ENCODE measurements at regions not wholly inside any gene's neighbourhood (a gene's known extent, or its start where the extent isn't known, plus 50 kb on each side); places are given as distances from the start of the nearest gene placed in this dataset.
"Not testable (repeated sequence)": the region's sequence is repeated elsewhere in the genome, so short reads cannot be mapped to it uniquely, and the experiment has no call there.

- no peak for ATAC-seq
Measured at GRCh38 chr4:111989817-111990216, 155.4 kb upstream of the FAM241A start.

- no peak for ATAC-seq
Measured at GRCh38 chr4:111991163-111991562, 154.1 kb upstream of the FAM241A start.

- ATAC-seq = no peak
Measured at GRCh38 chr4:111991797-111992196, 153.5 kb upstream of the FAM241A start.

DNA sequence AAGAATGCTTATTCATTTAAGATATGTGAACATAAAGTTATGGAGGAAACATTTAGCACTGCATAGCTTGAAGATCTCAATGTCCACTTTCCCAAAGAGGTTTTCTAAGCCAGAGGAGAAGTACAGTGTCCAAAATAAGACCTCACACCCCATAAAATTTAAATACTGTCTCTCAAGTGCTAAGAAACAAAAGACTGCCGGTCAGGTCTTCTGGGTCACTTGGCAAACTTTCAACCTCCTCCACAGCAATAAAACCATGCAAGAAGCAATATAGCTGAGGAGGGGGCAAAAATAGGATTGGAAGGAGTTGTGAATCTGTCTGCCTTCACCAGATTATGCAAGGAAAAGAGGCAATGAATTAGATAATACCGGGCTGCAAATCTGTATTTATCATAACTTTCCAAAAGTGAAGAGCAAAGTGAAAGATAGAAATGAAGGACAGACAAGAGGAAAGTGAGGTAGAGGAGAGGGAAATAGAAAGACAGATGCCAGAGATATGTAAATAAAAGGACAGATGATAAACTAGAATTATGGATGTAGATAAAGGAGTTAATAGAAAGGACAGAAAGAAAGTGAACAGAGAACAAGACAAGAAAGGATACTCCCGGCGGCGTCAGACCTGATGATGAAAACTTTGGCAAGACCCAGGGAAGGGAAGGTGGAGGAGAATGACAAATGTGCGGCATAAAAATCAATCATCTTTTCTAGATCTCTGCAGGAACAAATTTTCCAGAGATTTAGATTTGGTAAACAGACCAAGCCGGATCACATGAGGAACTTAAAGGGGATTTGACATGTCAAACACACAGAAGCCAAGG lies 152.7 kb upstream of the FAM241A start:
- no peak for ATAC-seq

- ATAC-seq = no peak
Measured at GRCh38 chr4:111994392-111994791, 150.9 kb upstream of the FAM241A start.

GRCh38 chr4:111997785-111998184 lies 147.5 kb upstream of the FAM241A start:
- no peak for ATAC-seq

- no peak for ATAC-seq
Measured at GRCh38 chr4:111999801-112000200, 145.5 kb upstream of the FAM241A start.

DNA sequence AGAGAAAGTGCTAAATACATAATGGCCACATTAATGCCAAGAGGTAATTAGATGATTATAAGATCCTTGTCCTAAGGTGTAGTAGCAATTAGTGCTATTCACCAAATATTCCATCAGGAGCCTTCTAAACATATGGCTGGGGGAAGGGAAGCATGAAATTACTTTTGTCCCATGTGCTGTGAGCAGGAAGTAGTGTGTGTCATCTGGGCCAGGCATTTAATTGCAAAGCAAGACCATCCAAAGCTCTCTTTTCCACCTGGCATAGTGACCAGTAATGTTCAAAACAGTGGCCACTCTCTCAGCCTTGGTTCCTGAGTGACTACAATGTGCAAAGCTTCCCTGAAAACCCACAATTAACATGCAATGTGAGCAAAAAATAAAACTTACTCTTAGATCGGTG lies 144.2 kb upstream of the FAM241A start:
- no peak for ATAC-seq

DNA sequence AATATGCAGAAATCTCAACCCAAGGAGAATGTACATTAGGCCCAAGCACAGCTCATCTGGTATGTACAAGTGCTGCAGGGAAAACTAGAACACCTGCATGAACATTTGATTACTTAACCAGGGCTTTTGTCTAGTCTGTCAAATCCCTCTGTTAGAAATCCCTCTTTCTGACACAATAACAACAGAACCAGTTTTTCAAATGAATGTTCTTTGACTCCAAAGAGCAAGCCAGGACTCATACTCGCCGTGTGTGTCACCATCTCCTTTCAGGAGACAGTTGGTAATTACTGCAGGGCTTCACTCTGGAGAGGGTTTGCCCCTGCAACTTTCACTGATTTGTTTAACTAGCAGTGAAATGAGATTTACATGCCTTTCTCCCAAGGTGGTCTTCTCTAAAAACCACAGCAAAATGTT lies 143.0 kb upstream of the FAM241A start:
- no peak for ATAC-seq

GRCh38 chr4:112003231-112003907 lies 141.9 kb upstream of the FAM241A start:
- no peak for ATAC-seq

- no peak for ATAC-seq
Measured at GRCh38 chr4:112005027-112005426, 140.2 kb upstream of the FAM241A start.

GRCh38 chr4:112007391-112007790 lies 137.9 kb upstream of the FAM241A start:
- ATAC-seq = no peak

- no peak for ATAC-seq
Measured at GRCh38 chr4:112015960-112016359, 129.3 kb upstream of the FAM241A start.

DNA sequence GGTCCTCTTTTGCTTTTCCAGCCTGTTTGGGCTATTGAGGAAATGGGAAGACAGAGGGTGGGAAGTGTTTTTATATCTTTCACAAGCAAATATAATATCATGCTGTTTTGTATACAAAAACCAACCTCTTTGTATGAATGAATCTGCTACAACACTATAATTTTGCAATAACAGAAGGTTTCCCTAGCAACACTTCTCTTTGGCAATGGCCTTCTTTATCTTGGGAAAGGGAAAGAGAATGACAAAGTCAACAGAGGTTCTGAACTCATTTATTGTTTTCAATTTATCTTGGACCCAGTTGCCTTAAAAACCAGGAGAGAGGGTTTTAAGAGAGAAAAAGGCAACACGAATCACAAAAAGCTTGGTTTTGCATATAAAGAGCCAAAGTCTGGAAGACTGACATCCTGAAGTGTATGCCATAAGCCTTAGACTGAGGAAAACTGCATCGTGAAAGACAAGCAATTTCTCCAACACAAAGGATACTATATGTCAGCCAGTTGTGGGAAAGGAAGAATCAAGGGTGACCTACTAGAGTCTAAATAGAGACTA lies 121.8 kb upstream of the FAM241A start:
- ATAC-seq = no peak

GRCh38 chr4:112026058-112026457 lies 119.2 kb upstream of the FAM241A start:
- no peak for ATAC-seq

DNA sequence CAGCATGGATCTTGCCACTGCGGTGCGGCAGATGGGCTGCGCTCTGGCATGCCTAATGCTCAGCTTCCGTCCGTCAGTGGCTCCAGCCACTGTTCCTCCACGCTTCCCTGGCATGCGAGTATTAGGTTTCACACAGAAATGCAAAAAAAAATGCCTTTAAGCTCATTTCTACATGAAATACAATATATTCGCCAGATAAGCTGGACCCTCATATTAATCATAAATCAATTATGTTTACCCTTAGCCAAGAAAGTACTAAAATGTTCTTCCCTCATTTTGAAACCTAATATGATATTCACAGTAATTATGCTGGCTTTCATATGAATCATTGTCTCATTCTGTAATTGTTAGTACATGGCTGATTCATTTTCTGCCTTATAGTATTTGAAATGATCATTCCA lies 115.5 kb upstream of the FAM241A start:
- ATAC-seq = no peak

DNA sequence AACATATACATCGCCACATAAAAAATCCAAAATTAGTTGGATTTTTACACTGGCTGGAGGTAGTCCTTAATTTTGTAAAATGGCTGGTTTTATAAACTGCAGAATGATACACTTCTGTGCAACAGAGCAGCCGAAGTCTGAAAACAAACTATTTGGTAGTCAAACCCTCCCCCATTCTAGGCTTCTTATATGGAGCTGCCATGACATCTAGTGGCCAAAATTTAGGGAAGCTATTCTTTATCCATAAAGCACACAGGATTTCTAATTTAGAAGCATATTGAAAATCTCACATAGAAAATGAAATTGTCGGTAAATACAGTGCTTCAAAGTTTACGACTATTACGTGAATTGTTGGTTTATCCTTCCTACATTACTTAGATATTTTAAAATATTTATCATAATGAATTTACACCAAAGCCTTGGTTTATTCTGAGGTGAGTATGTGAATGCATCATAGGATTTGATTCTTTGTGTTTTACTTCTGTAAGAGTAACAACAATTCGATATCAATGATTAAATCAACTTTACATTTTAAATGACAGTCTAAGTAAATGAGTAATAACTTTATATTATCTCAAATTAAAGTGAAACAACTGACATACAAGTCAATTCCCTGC lies 113.4 kb upstream of the FAM241A start:
- no peak for ATAC-seq

DNA sequence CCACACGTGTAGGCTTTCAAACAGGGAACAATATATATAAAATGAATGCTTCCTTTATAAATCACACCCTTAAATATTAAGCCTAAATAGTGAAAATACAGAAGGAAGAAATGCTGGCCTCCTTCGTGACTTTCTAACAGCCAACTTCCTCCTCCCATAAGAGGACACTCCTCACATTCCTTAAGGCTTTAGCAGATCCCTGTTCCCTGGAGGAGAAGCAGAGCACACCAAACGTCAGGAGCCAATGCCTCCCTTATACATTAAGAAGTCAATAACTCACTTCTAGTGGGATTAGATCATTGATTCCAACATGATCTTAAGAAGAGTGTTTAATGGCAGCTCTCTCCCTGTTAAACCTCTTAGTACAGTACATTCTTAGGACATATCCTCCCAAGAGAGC lies 108.4 kb upstream of the FAM241A start:
- no peak for ATAC-seq

DNA sequence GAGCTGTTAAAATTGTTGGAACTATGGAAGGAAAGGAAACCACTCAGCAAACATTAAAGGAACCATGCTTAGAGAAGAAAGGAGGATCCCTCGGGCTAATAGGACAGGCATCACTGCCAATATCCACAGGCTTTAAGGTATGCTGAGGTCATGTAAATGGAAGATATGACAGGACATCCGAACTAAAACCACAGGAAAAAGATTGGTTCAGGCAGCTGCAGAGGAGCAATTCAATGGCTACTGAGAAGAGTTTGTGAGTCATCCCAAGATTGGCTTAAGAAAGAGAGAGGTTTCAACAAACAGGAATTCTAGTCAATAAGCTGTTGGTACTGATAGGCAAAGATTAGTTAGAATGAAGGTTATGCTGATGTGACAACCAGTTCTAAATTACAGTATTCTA lies 106.4 kb upstream of the FAM241A start:
- no peak for ATAC-seq

- ATAC-seq = not testable (repeated sequence)
Measured at GRCh38 chr4:112049119-112049518, 96.1 kb upstream of the FAM241A start.

- ATAC-seq = no peak
Measured at GRCh38 chr4:112053825-112054350, 91.4 kb upstream of the FAM241A start.

- ATAC-seq = no peak
Measured at GRCh38 chr4:112055100-112055499, 90.2 kb upstream of the FAM241A start.

DNA sequence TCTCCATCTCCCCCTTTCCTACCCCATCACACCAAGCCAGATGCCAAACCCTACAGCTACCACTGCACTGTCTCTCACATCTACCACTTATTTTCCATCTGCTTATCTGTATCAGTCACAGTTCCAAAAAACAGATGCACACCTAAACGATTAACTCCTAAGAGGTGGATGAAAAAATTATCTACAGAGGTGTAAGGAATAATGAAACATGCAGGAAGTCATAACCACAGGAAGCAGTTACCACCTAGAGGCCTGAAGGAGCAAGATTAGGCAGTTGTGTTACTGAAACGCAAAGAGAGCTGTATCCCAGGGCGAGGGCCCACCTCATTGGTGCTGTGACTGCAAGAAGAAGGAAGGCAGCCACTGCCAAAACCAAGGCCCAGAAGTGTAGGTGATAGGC lies 87.8 kb upstream of the FAM241A start:
- ATAC-seq = no peak

Measured in activated CD4-positive, CD25-positive, alpha-beta regulatory T cell treated with anti-CD3 and anti-CD28 coated beads, Interleukin-2, amount 50 U/mL, for 24 hours (primary cell).